RWPE1 (cell line): ENCODE measurements at regions not wholly inside any gene's neighbourhood (a gene's known extent, or its start where the extent isn't known, plus 50 kb on each side); places are given as distances from the start of the nearest gene placed in this dataset.
"Not testable (repeated sequence)": the region's sequence is repeated elsewhere in the genome, so short reads cannot be mapped to it uniquely, and the experiment has no call there.

ENCODE experiments used
- CTCF ChIA-PET: fragments of 350-600 bp; sonication (Branson Sonifier 250); formaldehyde crosslinking; extraction: SDS; loops from one replicate; lab custom pipeline; 2021; lab: Yijun Ruan, JAX
- POLR2A ChIA-PET: fragments of 400-600 bp; formaldehyde crosslinking; extraction: SDS; loops from one replicate; lab custom pipeline; 2020; ENCODE audit warnings: antibody characterized with exemption; ENCODE audit not compliant: low non-redundant PET; lab: Yijun Ruan, JAX
- DNase-seq: peaks from one replicate; pipeline ENCODE4 v3.0.0; 2012; ENCODE audit warnings: low spot score
- H3K27ac ChIP-seq: fragments of 450-650 bp; 2 replicates; pipeline ENCODE4 v1.5.1; 2017
- TF ChIP-seq, protein P1 (sequence below): fragments of 450-650 bp; conservative IDR thresholded peaks from 2 replicates; pipeline ENCODE4 v1.5.1; 2017; ENCODE audit warnings: low read depth, mild to moderate bottlenecking

- no peak for DNase-seq
- TF ChIP-seq, protein P1, sequence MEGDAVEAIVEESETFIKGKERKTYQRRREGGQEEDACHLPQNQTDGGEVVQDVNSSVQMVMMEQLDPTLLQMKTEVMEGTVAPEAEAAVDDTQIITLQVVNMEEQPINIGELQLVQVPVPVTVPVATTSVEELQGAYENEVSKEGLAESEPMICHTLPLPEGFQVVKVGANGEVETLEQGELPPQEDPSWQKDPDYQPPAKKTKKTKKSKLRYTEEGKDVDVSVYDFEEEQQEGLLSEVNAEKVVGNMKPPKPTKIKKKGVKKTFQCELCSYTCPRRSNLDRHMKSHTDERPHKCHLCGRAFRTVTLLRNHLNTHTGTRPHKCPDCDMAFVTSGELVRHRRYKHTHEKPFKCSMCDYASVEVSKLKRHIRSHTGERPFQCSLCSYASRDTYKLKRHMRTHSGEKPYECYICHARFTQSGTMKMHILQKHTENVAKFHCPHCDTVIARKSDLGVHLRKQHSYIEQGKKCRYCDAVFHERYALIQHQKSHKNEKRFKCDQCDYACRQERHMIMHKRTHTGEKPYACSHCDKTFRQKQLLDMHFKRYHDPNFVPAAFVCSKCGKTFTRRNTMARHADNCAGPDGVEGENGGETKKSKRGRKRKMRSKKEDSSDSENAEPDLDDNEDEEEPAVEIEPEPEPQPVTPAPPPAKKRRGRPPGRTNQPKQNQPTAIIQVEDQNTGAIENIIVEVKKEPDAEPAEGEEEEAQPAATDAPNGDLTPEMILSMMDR = no peak
- no peak overlapping the region for H3K27ac ChIP-seq
- ChIA-PET CTCF (no interaction called here), POLR2A (no interaction called here)
Observed at GRCh38 chr1:79517470-79518224, 511.1 kb upstream of the ADGRL4 start.

- no peak for DNase-seq
- TF ChIP-seq, protein P1 = no peak
- no peak overlapping the region for H3K27ac ChIP-seq
- ChIA-PET POLR2A (no interaction called here), CTCF (no interaction called here)
Observed at GRCh38 chr1:79507770-79508169, 501.2 kb upstream of the ADGRL4 start.

- TF ChIP-seq, protein P1 = no peak
- ChIA-PET CTCF (no interaction called here), POLR2A (no interaction called here)
- DNase-seq = no peak
- no peak overlapping the region for H3K27ac ChIP-seq
Observed at GRCh38 chr1:79501153-79501552, 494.6 kb upstream of the ADGRL4 start.

GRCh38 chr1:79499541-79499940 is 493.0 kb upstream of the ADGRL4 start:
- TF ChIP-seq, protein P1 = no peak
- no peak for DNase-seq
- ChIA-PET POLR2A (no interaction called here), CTCF (no interaction called here)
- H3K27ac ChIP-seq = no peak overlapping the region

GRCh38 chr1:79497193-79497773 is 490.8 kb upstream of the ADGRL4 start:
- peak; percentile 47 for DNase-seq

DNA sequence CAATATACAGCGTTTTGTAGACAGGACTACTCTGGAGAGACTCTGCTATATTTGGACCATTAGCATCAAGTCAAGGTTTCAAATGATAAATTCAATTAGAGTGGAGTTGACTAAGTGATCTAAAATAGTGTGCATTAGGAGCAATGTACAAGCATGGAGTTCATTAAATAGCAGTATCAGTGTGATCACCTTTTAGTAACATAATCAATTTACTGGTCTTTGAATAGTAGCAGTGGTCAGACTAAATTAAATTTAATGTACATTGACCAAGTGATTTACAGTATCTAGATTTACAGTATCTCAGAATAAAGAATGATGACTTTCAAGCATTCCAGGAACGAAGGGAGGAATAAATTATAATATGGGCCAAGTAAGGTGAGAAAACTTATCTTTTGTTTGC is 489.6 kb upstream of the ADGRL4 start:
- H3K27ac ChIP-seq = no peak overlapping the region
- TF ChIP-seq, protein P1 = no peak
- POLR2A ChIA-PET = no interaction called here
- no peak for DNase-seq
- CTCF ChIA-PET = no interaction called here

More at GRCh38 chr1:79497193-79497773, 490.8 kb upstream of the ADGRL4 start:
- no peak overlapping the region for H3K27ac ChIP-seq
- CTCF ChIA-PET = interaction anchor here (0.5 to 0.8 kb wide), 4 partner anchors 234 to 1067 kb away, joined by 3 to 4 read pairs (median 3); no protein-coding TSS in a partner anchor
- TF ChIP-seq, protein P1 = peak; percentile 85
- POLR2A ChIA-PET = no interaction called here

DNA sequence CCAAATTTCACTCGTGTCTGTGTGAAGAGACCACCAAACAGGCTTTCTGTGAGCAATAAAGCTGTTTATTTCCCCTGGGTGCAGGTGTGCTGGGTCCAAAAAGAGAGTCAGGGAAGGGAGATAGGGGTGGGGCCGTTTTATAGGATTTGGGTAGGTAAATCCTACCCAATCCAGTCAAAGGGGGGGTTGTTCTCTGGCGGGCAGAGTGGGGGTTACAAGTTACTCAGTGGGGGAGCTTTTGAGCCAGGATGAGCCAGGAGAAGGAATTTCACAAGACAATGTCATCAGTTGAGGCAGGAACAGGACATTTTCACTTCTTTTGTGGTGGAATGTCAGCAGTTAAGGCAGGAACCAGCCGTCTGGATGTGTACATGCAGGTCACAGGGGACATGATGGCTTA is 487.2 kb upstream of the ADGRL4 start:
- DNase-seq, POLR2A ChIA-PET, CTCF ChIA-PET, H3K27ac ChIP-seq: not testable (repeated sequence)

- H3K27ac ChIP-seq, POLR2A ChIA-PET, CTCF ChIA-PET, DNase-seq: not testable (repeated sequence)
Observed at GRCh38 chr1:79488572-79489121, 482.1 kb upstream of the ADGRL4 start.
